ENCODE measurements at regions not wholly inside any gene's neighbourhood (a gene's known extent, or its start where the extent isn't known, plus 50 kb on each side); places are given as distances from the start of the nearest gene placed in this dataset.

GRCh38 chr3:40680685-40681657 is 156.2 kb downstream of the ZNF621 start:
- Mint-ChIP-seq H3K4me3 (ENCODE audit: low read depth, unreplicated experiment) (no peak overlapping the region), H3K27me3 (ENCODE audit: unreplicated experiment) (no peaks in the 10 kb centered on the region), H3K9me3 (ENCODE audit: low read depth, unreplicated experiment) (peaks cover 2% of the 10 kb centered on the region), H3K36me3 (ENCODE audit: insufficient read depth, unreplicated experiment) (no peaks in the 10 kb centered on the region), H3K4me1 (ENCODE audit: low read depth, unreplicated experiment) (no peaks in the 10 kb centered on the region), H3K27ac (ENCODE audit: unreplicated experiment) (no peak overlapping the region)
- intact Hi-C loops (cut with micrococcal nuclease; ENCODE audit: unreplicated experiment) = no loop called here
- CTCF ChIA-PET = no interaction called here
- BruUV-seq (replicated peaks) = no TSS peak
- TF ChIP-seq, protein P1, sequence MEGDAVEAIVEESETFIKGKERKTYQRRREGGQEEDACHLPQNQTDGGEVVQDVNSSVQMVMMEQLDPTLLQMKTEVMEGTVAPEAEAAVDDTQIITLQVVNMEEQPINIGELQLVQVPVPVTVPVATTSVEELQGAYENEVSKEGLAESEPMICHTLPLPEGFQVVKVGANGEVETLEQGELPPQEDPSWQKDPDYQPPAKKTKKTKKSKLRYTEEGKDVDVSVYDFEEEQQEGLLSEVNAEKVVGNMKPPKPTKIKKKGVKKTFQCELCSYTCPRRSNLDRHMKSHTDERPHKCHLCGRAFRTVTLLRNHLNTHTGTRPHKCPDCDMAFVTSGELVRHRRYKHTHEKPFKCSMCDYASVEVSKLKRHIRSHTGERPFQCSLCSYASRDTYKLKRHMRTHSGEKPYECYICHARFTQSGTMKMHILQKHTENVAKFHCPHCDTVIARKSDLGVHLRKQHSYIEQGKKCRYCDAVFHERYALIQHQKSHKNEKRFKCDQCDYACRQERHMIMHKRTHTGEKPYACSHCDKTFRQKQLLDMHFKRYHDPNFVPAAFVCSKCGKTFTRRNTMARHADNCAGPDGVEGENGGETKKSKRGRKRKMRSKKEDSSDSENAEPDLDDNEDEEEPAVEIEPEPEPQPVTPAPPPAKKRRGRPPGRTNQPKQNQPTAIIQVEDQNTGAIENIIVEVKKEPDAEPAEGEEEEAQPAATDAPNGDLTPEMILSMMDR (IDR thresholded peaks at IDR 0.05; ENCODE audit: unreplicated experiment) = no peak
- no peak for DNase-seq

- DNase-seq = no peak
- H3K36me3 Mint-ChIP-seq (ENCODE audit: insufficient read depth, unreplicated experiment) = no peaks in the 10 kb centered on the region
- no TSS peak for BruUV-seq (replicated peaks)
- CTCF ChIA-PET = no interaction called here
- intact Hi-C loops (cut with micrococcal nuclease; ENCODE audit: unreplicated experiment) = no loop called here
- no peaks in the 10 kb centered on the region for H3K27me3 Mint-ChIP-seq (ENCODE audit: unreplicated experiment)
- TF ChIP-seq, protein P1 (IDR thresholded peaks at IDR 0.05; ENCODE audit: unreplicated experiment) = no peak
- H3K4me3 Mint-ChIP-seq (ENCODE audit: low read depth, unreplicated experiment) = no peak overlapping the region
- no peak overlapping the region for H3K27ac Mint-ChIP-seq (ENCODE audit: unreplicated experiment)
- peaks cover 2% of the 10 kb centered on the region for H3K9me3 Mint-ChIP-seq (ENCODE audit: low read depth, unreplicated experiment)
- H3K4me1 Mint-ChIP-seq (ENCODE audit: low read depth, unreplicated experiment) = no peaks in the 10 kb centered on the region
Measured at GRCh38 chr3:40681658-40682055, 156.9 kb downstream of the ZNF621 start.

GRCh38 chr3:40689837-40690236 is 165.1 kb downstream of the ZNF621 start:
- DNase-seq = no peak
- CTCF ChIA-PET = interaction anchor here (0.7 kb wide), 1 partner anchor 30 kb away, joined by 3 read pairs; no protein-coding TSS in a partner anchor
- intact Hi-C loops (cut with micrococcal nuclease; ENCODE audit: unreplicated experiment) = no loop called here
- Mint-ChIP-seq H3K4me1 (ENCODE audit: low read depth, unreplicated experiment) (no peaks in the 10 kb centered on the region), H3K27ac (ENCODE audit: unreplicated experiment) (no peak overlapping the region), H3K27me3 (ENCODE audit: unreplicated experiment) (no peaks in the 10 kb centered on the region), H3K9me3 (ENCODE audit: low read depth, unreplicated experiment) (no peaks in the 10 kb centered on the region), H3K36me3 (ENCODE audit: insufficient read depth, unreplicated experiment) (no peaks in the 10 kb centered on the region), H3K4me3 (ENCODE audit: low read depth, unreplicated experiment) (no peak overlapping the region)
- BruUV-seq (replicated peaks) = no TSS peak
- TF ChIP-seq, protein P1 (IDR thresholded peaks at IDR 0.05; ENCODE audit: unreplicated experiment) = no peak

GRCh38 chr3:40690749-40691451 is 166.1 kb downstream of the ZNF621 start:
- CTCF ChIA-PET = no interaction called here
- H3K4me1 Mint-ChIP-seq (ENCODE audit: low read depth, unreplicated experiment) = no peaks in the 10 kb centered on the region
- no peak overlapping the region for H3K27ac Mint-ChIP-seq (ENCODE audit: unreplicated experiment)
- no peaks in the 10 kb centered on the region for H3K9me3 Mint-ChIP-seq (ENCODE audit: low read depth, unreplicated experiment)
- TF ChIP-seq, protein P1 (IDR thresholded peaks at IDR 0.05; ENCODE audit: unreplicated experiment) = no peak
- intact Hi-C loops (cut with micrococcal nuclease; ENCODE audit: unreplicated experiment) = no loop called here
- H3K36me3 Mint-ChIP-seq (ENCODE audit: insufficient read depth, unreplicated experiment) = no peaks in the 10 kb centered on the region
- BruUV-seq (replicated peaks) = no TSS peak
- DNase-seq = no peak
- H3K27me3 Mint-ChIP-seq (ENCODE audit: unreplicated experiment) = no peaks in the 10 kb centered on the region
- no peak overlapping the region for H3K4me3 Mint-ChIP-seq (ENCODE audit: low read depth, unreplicated experiment)

Measured in Calu3 (cell line).